ENCODE measurements at regions not wholly inside any gene's neighbourhood (a gene's known extent, or its start where the extent isn't known, plus 50 kb on each side); places are given as distances from the start of the nearest gene placed in this dataset.
A peak's percentile ranks its signal among the peaks of the same experiment; 100 is the strongest.

DNA sequence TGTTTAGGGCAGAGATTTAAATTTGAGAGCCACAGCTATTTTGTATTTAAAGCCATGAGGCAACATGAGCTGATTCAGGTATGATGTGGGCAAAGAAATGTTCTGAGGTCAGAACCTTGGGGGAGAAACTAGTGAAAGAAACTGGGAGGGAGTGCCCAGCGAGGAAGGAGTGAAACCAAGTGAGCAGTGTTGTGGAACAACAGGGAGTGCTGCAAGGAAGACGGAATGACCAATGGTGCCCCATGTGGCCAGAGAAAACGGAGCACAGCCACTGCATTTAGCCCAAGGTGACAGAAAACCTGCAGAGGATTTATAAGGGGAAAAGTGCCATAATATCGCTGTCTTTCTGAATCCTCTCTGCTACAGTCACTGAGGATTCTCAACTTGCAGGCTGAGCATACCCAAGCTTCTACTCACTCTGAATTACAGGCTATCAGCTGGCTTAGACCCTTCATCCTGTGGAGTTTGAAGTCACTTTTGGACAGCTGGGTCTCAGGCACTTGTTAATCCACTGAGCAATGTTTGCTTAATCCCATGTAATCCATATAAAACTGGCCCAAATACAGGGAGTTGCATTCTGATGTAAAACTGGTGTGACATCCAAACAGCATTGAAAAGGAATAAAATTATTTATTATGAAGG, 777.3 kb downstream of the CCSER2 start:
- no peak overlapping the region for H3K27ac Mint-ChIP-seq
- Histone ChIP-seq H3K4me2 (no peak overlapping the region), H3K79me2 (replicated peaks; ENCODE audit: insufficient read depth) (no peaks in the 10 kb centered on the region), H3F3A (replicated peaks; ENCODE audit: low read depth) (no peaks in the 10 kb centered on the region), H3K9me2 (ENCODE audit: insufficient read depth) (no peaks in the 10 kb centered on the region), H2AFZ (no peak overlapping the region; the same call in 1 of the 2 replicates), H3K27me3 (ENCODE audit: insufficient read depth) (no peaks in the 10 kb centered on the region), H3K36me3 (ENCODE audit: insufficient read depth) (no peaks in the 10 kb centered on the region), H3K4me1 (ENCODE audit: insufficient read depth) (no peaks in the 10 kb centered on the region), H3K4me3 (no peak overlapping the region), H4K20me1 (replicated peaks; ENCODE audit: insufficient read depth) (no peaks in the 10 kb centered on the region), H3K27ac (ENCODE audit: low read depth) (no peak overlapping the region)
- DNase-seq (ENCODE audit: low spot score) (peak; percentile 41), ATAC-seq (peak; percentile 74)
- peaks cover 11% of the 10 kb centered on the region for H3K36me3 Mint-ChIP-seq (ENCODE audit: low read depth)
- peaks cover 81% of the 10 kb centered on the region for H3K9me3 Mint-ChIP-seq
- H3K27me3 Mint-ChIP-seq (ENCODE audit: insufficient read depth, low read depth, poor library complexity), result peaks cover 2% of the 10 kb centered on the region
- peaks cover 4% of the 10 kb centered on the region; the same call in 1 of the 3 replicates for H3K4me1 Mint-ChIP-seq
- no peak for TF ChIP-seq ZNF331 (CRISPR knock-in tag; IDR thresholded peaks at IDR 0.05; ENCODE audit: low read depth)
- TF ChIP-seq, protein P1, sequence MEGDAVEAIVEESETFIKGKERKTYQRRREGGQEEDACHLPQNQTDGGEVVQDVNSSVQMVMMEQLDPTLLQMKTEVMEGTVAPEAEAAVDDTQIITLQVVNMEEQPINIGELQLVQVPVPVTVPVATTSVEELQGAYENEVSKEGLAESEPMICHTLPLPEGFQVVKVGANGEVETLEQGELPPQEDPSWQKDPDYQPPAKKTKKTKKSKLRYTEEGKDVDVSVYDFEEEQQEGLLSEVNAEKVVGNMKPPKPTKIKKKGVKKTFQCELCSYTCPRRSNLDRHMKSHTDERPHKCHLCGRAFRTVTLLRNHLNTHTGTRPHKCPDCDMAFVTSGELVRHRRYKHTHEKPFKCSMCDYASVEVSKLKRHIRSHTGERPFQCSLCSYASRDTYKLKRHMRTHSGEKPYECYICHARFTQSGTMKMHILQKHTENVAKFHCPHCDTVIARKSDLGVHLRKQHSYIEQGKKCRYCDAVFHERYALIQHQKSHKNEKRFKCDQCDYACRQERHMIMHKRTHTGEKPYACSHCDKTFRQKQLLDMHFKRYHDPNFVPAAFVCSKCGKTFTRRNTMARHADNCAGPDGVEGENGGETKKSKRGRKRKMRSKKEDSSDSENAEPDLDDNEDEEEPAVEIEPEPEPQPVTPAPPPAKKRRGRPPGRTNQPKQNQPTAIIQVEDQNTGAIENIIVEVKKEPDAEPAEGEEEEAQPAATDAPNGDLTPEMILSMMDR (conservative IDR thresholded peaks at IDR 0.05; ENCODE audit: low read depth in 2 of 2), result peak; percentile 28 to 50; a peak in 3 of 4 replicates
- no peak overlapping the region for H3K4me3 Mint-ChIP-seq

DNA sequence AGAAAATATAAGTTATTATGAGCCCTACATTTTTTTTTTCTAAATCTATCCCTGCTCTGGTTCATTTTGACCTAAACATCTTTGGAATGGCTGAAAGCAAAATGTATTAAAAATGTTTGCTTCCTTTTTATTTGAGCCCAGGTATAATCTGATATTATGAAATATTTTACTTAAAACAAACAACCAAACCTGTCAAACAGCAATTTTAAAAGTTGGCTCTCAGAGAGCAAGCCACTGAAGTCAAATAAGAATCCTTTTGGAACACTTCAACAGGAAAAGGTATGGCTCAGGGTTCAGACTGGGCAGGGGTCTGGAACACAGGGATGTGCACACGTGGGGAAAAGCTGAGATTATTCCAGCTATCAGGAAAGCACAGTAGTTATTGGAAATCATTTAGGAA, 782.9 kb downstream of the CCSER2 start:
- Histone ChIP-seq H3K9me2 (ENCODE audit: insufficient read depth) (no peaks in the 10 kb centered on the region), H3K4me3 (no peak overlapping the region), H3K27me3 (ENCODE audit: insufficient read depth) (no peaks in the 10 kb centered on the region), H3K79me2 (replicated peaks; ENCODE audit: insufficient read depth) (no peaks in the 10 kb centered on the region), H2AFZ (no peak overlapping the region), H3K27ac (ENCODE audit: low read depth) (no peak overlapping the region), H4K20me1 (replicated peaks; ENCODE audit: insufficient read depth) (no peaks in the 10 kb centered on the region), H3K4me1 (ENCODE audit: insufficient read depth) (no peaks in the 10 kb centered on the region), H3K36me3 (ENCODE audit: insufficient read depth) (no peaks in the 10 kb centered on the region), H3F3A (replicated peaks; ENCODE audit: low read depth) (no peaks in the 10 kb centered on the region), H3K4me2 (no peak overlapping the region)
- Mint-ChIP-seq H3K4me1 (no peaks in the 10 kb centered on the region), H3K36me3 (ENCODE audit: low read depth) (no peaks in the 10 kb centered on the region; the same call in 1 of the 3 replicates), H3K27ac (no peak overlapping the region), H3K9me3 (peaks cover 83% of the 10 kb centered on the region), H3K4me3 (no peak overlapping the region), H3K27me3 (ENCODE audit: insufficient read depth, low read depth, poor library complexity) (no peaks in the 10 kb centered on the region)
- no peak for DNase-seq (ENCODE audit: low spot score)
- no peak for ATAC-seq
- TF ChIP-seq, protein P2, sequence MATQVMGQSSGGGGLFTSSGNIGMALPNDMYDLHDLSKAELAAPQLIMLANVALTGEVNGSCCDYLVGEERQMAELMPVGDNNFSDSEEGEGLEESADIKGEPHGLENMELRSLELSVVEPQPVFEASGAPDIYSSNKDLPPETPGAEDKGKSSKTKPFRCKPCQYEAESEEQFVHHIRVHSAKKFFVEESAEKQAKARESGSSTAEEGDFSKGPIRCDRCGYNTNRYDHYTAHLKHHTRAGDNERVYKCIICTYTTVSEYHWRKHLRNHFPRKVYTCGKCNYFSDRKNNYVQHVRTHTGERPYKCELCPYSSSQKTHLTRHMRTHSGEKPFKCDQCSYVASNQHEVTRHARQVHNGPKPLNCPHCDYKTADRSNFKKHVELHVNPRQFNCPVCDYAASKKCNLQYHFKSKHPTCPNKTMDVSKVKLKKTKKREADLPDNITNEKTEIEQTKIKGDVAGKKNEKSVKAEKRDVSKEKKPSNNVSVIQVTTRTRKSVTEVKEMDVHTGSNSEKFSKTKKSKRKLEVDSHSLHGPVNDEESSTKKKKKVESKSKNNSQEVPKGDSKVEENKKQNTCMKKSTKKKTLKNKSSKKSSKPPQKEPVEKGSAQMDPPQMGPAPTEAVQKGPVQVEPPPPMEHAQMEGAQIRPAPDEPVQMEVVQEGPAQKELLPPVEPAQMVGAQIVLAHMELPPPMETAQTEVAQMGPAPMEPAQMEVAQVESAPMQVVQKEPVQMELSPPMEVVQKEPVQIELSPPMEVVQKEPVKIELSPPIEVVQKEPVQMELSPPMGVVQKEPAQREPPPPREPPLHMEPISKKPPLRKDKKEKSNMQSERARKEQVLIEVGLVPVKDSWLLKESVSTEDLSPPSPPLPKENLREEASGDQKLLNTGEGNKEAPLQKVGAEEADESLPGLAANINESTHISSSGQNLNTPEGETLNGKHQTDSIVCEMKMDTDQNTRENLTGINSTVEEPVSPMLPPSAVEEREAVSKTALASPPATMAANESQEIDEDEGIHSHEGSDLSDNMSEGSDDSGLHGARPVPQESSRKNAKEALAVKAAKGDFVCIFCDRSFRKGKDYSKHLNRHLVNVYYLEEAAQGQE (IDR thresholded peaks at IDR 0.05; ENCODE audit: unreplicated experiment), result no peak
- TF ChIP-seq CREB1 (CRISPR knock-in tag; IDR thresholded peaks at IDR 0.05; ENCODE audit: low read depth), result no peak

All from GM23338 (cell line).